Gastroesophageal sphincter (tissue), 4 donors: ENCODE measurements at regions not wholly inside any gene's neighbourhood (a gene's known extent, or its start where the extent isn't known, plus 50 kb on each side); places are given as distances from the start of the nearest gene placed in this dataset.

Experiments
- ATAC-seq: fragments of 150-250 bp; one replicate; pipeline ENCODE4 v1.9.1; 2016; ENCODE audit warnings: mild to moderate bottlenecking, moderate library complexity
- H3K27ac ChIP-seq, 4 donors: fragments of 200-600 bp; sonication (generic) in 3 of 4; 1 replicate in 3 of 4; 2 replicates in 1 of 4; pipeline ENCODE4 v1.5.1; 2016 to 2019
- H3K27me3 ChIP-seq: fragments of 200-600 bp; sonication (generic); one replicate; pipeline ENCODE4 v1.5.1; 2019
- H3K36me3 ChIP-seq, 2 donors: fragments of 200-600 bp; sonication (generic); one replicate each; pipeline ENCODE4 v1.5.1; 2019; ENCODE audit warnings: control low read depth in 1 of 2
- H3K4me1 ChIP-seq, 3 donors: fragments of 200-600 bp; sonication (generic); 1 replicate in 2 of 3; 2 replicates in 1 of 3; pipeline ENCODE4 v1.5.1; 2016 to 2019; ENCODE audit warnings: control low read depth in 2 of 3
- H3K4me3 ChIP-seq, 2 donors: fragments of 200-600 bp; sonication (generic); one replicate each; pipeline ENCODE4 v1.5.1; 2019; ENCODE audit warnings: mild to moderate bottlenecking in 1 of 2, moderate library complexity in 1 of 2
- H3K9me3 ChIP-seq, 3 donors: fragments of 200-600 bp; sonication (generic); one replicate each; pipeline ENCODE4 v1.5.1; 2017 to 2019; ENCODE audit warnings: control low read depth in 2 of 3
- EP300 ChIP-seq: sonication (generic); formaldehyde crosslinking; IDR thresholded peaks from one replicate; pipeline ENCODE4 v1.6.1; 2017; ENCODE audit warnings: antibody characterized with exemption, mild to moderate bottlenecking
- POLR2A ChIP-seq, 2 donors: fragments of 450-650 bp; IDR thresholded peaks; one replicate each; pipeline ENCODE4 v1.6.1; 2017; ENCODE audit warnings: antibody characterized with exemption in 2 of 2, mild to moderate bottlenecking in 2 of 2, moderate library complexity in 1 of 2
- POLR2AphosphoS5 ChIP-seq: sonication (generic); formaldehyde crosslinking; IDR thresholded peaks from one replicate; pipeline ENCODE4 v1.6.1; 2017; ENCODE audit warnings: antibody characterized with exemption
- WGBS, 2 donors: methylation state at CpG; one replicate each; pipeline ENCODE4 v1.1.5; 2018; ENCODE audit warnings: low coverage in 1 of 2; 5-methylcytosine and 5-hydroxymethylcytosine counted together
- TF ChIP-seq, protein P1 (sequence below), 4 experiments: fragments of 200-600 bp in 2 of 4; fragments of 450-650 bp in 2 of 4; sonication (generic) in 1 of 4; IDR thresholded peaks; one replicate each; pipeline ENCODE4 v1.5.1; 2017 to 2019; ENCODE audit warnings: antibody characterized with exemption in 4 of 4, mild to moderate bottlenecking in 2 of 4, moderate library complexity in 2 of 4

- no peaks in the 10 kb centered on the region for H3K4me1 ChIP-seq
- H3K9me3 ChIP-seq, result no peaks in the 10 kb centered on the region
- no peak for ATAC-seq
- H3K27ac ChIP-seq, result no peak overlapping the region
- no peaks in the 10 kb centered on the region for H3K36me3 ChIP-seq
- TF ChIP-seq, protein P1, sequence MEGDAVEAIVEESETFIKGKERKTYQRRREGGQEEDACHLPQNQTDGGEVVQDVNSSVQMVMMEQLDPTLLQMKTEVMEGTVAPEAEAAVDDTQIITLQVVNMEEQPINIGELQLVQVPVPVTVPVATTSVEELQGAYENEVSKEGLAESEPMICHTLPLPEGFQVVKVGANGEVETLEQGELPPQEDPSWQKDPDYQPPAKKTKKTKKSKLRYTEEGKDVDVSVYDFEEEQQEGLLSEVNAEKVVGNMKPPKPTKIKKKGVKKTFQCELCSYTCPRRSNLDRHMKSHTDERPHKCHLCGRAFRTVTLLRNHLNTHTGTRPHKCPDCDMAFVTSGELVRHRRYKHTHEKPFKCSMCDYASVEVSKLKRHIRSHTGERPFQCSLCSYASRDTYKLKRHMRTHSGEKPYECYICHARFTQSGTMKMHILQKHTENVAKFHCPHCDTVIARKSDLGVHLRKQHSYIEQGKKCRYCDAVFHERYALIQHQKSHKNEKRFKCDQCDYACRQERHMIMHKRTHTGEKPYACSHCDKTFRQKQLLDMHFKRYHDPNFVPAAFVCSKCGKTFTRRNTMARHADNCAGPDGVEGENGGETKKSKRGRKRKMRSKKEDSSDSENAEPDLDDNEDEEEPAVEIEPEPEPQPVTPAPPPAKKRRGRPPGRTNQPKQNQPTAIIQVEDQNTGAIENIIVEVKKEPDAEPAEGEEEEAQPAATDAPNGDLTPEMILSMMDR (IDR thresholded peaks at IDR 0.05), result no peak
- TF ChIP-seq POLR2A (IDR thresholded peaks at IDR 0.05) (no peak), POLR2AphosphoS5 (no peak), EP300 (no peak)
- H3K4me3 ChIP-seq, result no peak overlapping the region
- WGBS, 2 donors, result 90 to 100% methylated on average over 2 to 5 of the region's 5 CpGs
- H3K27me3 ChIP-seq, result no peaks in the 10 kb centered on the region
These were observed 51.3 kb upstream of the LEF1 start for GRCh38 chr4:108219998-108220397.
